Activated CD4-positive, alpha-beta T cell treated with anti-CD3 and anti-CD28 coated beads for 1 hour (primary cell): ENCODE measurements at regions not wholly inside any gene's neighbourhood (a gene's known extent, or its start where the extent isn't known, plus 50 kb on each side); places are given as distances from the start of the nearest gene placed in this dataset.

Experiments
- DNase-seq: peaks from one replicate; pipeline ENCODE4 v3.0.0-alpha.2; 2020

DNA sequence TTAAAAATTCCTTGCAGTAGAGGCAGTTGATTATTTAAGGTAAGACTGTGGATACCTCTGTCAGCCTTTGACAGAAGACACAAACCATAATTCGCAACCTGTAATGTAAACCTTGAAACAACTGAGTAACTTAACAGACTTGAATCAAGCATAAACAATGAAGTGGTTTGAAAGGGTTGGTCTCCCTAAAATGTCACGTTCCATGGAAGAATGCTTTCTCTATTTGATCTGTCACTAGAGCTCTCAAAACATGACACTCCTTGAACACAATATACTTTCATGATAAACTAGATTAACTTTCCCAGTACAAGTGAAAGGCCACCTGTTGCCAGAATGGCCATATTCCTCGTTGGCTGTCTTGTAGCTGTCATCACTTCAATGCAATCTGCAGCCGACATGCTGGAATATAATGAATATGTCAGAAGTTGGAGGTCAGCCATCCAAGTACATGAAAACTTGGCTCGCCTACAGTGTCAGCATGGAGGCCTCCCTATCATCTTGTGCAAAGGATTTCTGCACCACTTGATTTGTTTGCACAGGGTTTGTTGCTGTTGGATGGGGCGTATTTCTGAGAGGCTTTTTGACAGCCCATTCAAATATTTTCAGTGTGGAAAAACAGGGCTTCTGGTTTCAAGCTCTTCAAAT lies 228.0 kb downstream of the TLE4 start:
- DNase-seq, result no peak

DNA sequence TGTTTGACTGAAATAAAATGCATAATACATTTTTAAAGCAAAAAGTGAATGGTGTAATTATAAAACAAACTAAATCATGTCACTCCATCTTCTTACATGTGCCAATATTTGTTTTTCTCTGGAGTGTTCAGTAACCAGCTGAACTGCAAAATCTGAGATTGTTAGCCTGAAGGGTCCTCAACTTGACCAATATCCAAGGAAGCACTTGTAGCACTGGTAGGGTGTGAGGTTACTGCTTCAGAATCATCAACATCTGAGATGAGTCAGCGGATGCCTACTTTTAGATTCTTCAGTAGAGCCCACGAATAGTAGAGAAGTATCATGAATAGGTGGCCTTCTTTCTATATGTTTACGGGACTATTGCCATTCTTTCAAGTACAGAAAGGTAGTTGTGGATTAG lies 226.7 kb downstream of the TLE4 start:
- no peak for DNase-seq

DNA sequence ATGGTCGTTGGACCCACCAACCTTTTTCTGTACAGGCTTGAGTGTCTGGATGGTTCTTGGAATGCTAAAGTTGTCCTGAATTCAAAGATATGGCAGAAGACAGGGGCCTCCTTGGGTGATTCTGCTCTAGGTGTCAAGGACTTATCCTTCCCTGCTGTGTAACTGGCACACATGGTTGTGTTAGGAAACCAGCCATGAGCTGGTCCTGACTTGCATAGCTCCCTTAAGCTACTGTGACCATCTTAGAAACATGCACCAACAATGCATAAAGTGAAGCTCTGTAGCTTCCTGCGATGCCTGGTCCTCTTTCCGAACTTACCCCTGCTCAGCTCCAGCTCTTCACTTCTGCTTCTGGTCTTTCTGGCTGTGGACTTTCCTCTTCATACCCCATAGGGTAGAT lies 224.6 kb downstream of the TLE4 start:
- DNase-seq, result no peak

DNA sequence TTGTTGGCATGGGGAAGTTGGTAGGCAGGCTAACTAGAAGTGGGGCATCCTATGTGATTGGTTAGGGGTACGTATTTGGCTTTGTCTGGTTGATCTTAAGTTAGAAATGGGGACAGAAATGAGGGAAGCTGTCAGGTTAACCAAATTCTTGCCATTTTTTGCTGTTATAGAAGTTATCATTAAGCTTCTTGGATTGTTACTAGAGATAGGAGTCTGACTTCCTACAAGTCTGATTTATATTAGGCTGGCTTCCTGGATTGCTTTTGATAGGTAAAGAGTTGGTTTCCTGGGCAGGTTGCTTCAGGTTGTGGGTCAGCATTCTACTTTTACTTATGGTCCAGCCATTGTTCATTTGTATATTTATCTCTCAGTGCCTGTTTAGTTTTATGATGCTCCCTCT lies 216.9 kb downstream of the TLE4 start:
- DNase-seq, result no peak

DNA sequence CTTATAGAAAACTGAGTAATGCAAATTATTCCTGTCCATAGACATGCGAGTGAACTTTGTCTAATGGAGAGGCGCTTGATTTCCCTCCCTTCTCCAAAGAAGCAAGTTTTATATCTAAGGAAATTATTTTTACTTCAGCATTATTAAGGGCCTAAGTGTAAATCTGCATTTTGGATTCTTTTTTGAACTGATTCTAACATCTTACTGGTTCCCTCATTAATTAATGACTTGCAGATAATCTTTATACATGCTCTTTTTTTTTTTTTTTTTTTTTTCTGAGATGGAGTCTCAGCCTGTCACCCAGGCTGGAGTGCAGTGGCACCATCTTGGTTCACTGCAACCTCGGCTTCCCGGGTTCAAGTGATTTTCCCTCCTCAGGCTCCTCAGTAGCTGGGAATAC lies 209.5 kb downstream of the TLE4 start:
- DNase-seq, result no peak

DNA sequence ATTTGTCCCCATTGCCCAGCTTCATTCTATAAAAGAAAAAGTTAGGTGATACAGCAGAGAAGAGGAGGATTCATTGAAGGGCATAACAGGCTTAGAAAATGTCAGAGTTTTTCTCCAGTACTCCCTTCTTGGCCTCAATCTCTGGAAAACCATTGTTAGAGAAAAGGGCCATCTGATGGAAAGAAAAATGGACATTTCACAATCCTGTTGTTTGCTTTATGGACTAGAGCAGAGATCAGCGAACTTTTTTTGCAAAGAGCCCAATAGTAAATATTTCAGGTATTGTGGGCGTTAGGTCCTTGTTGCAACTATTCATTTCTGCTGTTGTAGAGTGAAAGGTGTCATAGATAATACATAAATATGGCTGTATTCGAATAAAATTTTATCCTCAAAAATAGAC lies 208.8 kb downstream of the TLE4 start:
- DNase-seq, result no peak

DNA sequence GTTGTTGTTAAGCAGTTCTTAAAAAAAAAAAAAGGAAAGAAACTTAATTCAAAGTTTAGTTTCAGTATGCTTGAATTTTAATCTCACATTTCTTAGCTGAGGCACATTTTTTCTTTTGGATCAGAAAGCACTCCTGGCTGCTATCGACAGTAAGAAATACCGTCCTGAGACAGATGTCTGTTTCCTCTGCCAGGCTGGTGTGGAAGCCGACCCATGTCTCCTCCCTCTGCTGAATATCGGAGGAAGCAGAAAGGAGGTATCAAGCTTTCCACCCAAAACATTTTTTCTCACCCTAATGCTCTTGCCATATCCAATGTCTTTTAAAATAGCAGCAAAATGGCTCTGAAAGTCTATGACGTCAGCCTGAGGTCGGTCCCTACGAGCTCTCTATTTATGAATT lies 208.1 kb downstream of the TLE4 start:
- DNase-seq, result no peak

DNA sequence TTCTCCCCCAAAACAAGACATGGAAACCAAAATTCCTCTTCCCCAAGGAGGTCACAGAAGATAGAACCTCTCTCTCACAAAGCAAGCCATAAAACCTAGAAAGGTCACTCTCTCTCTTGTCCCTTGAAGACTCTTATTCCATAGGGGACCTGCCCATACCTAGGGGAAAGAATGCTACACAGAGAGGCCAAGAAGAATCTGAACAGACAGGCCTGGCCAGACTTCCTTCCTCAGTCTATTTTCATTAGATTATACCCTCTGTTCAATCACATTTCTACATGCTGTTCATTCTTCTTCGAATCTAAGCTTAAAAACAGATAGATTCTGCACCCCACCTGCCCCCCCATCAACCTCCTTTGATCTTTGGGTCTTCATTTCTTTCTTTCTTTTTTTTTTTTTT lies 206.8 kb downstream of the TLE4 start:
- DNase-seq, result no peak

DNA sequence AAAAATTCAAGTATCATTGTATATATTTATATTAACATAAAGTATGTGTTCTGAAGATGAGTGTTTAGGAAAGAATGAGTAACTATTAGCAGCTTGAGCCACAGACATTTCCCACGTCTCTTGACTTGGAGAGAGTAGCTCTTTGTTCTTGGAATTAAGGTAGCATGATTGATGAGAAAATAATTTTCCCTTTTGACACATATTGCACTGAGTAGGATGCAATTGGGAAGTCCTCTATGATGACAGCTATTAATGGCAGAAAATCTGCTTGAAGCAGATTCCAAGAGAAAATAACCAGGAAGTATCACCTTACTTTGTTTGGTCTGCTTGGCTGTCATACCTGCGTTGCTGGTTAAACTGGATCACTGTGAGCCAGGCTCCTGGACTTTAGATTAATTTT lies 204.8 kb downstream of the TLE4 start:
- no peak for DNase-seq
